ENCODE measurements at regions not wholly inside any gene's neighbourhood (a gene's known extent, or its start where the extent isn't known, plus 50 kb on each side); places are given as distances from the start of the nearest gene placed in this dataset.
A peak's percentile ranks its signal among the peaks of the same experiment; 100 is the strongest.

DNA sequence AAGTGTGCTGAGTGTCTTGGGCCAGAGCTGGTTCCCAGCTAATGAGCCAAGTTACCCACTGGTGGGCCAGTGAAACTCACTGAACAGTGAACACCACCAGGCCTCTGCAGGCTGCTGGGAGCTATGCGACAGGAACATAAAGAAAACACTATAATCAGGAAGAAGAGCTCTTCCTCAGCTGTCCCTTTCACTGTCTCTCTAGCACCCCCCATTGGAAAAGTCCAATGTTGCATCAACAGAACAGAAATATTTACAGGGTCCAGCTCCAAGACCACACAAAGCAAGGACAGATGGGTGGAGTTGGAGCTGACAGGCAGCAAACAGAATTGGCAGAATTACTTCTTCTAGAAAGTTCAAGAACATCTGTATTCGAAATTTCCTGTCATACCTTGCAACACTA, 903.6 kb upstream of the TMEM132C start:
- Histone ChIP-seq H3K4me2 (no peak overlapping the region), H3K27ac (no peak overlapping the region), H3K4me3 (no peak overlapping the region), H4K20me1 (no peaks in the 10 kb centered on the region), H3K9ac (no peak overlapping the region), H3K27me3 (no peaks in the 10 kb centered on the region), H3K36me3 (no peaks in the 10 kb centered on the region), H3K9me3 (no peaks in the 10 kb centered on the region), H3K4me1 (no peaks in the 10 kb centered on the region)
- TF ChIP-seq Cebpa-rat (IDR thresholded peaks at IDR 0.05) = no peak

- Histone ChIP-seq H3K9ac (no peak overlapping the region), H3K27ac (no peak overlapping the region), H3K27me3 (no peaks in the 10 kb centered on the region), H3K4me1 (no peaks in the 10 kb centered on the region), H3K4me3 (no peak overlapping the region), H3K4me2 (no peak overlapping the region), H4K20me1 (no peaks in the 10 kb centered on the region), H3K9me3 (no peaks in the 10 kb centered on the region), H3K36me3 (no peaks in the 10 kb centered on the region)
- no peak for TF ChIP-seq Cebpa-rat (IDR thresholded peaks at IDR 0.05)
These were observed 893.4 kb upstream of the TMEM132C start for GRCh38 chr12:127373559-127373958.

DNA sequence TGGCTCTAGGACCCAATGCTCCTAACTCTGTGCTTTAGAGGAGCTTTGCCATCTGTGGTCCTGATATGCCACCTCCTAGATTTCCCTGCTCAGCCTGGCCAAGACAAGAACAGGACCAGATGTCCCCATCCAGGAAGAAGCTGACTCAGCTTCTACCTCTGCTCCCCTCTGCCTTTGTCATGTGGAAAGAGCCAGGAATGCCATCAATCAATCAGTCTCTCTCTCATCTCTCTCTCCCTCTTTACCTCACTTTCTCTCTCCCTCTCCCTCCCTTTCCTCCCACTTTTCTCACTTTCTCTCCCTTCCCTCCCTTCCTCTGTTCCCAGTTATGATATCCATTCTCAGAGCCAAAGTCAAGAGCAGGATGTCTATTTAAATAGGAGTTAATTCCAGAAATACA, 892.5 kb upstream of the TMEM132C start:
- TF ChIP-seq Cebpa-rat (IDR thresholded peaks at IDR 0.05) = no peak
- no peak overlapping the region for H3K4me2 ChIP-seq
- H3K4me3 ChIP-seq = no peak overlapping the region

GRCh38 chr12:127381043-127381668, 885.8 kb upstream of the TMEM132C start:
- Histone ChIP-seq H3K9ac (no peak overlapping the region), H3K4me3 (peak overlapping the region; percentile 48), H3K4me1 (peaks cover 22% of the 10 kb centered on the region), H3K9me3 (no peaks in the 10 kb centered on the region), H3K27me3 (no peaks in the 10 kb centered on the region), H4K20me1 (no peaks in the 10 kb centered on the region), H3K4me2 (peak overlapping the region; percentile 84), H3K36me3 (no peaks in the 10 kb centered on the region), H3K27ac (no peak overlapping the region)
- no peak for TF ChIP-seq Cebpa-rat (IDR thresholded peaks at IDR 0.05)

More for the DNA sequence above, 892.5 kb upstream of the TMEM132C start:
- no peak overlapping the region for H3K9ac ChIP-seq
- H3K4me1 ChIP-seq = no peaks in the 10 kb centered on the region
- no peaks in the 10 kb centered on the region for H3K9me3 ChIP-seq
- no peaks in the 10 kb centered on the region for H4K20me1 ChIP-seq
- no peak overlapping the region for H3K27ac ChIP-seq
- H3K27me3 ChIP-seq = no peaks in the 10 kb centered on the region
- H3K36me3 ChIP-seq = no peaks in the 10 kb centered on the region

- Histone ChIP-seq H3K9me3 (no peaks in the 10 kb centered on the region), H3K27me3 (no peaks in the 10 kb centered on the region), H3K36me3 (no peaks in the 10 kb centered on the region), H3K9ac (no peak overlapping the region), H3K27ac (no peak overlapping the region), H3K4me2 (no peak overlapping the region), H3K4me3 (no peak overlapping the region), H4K20me1 (no peaks in the 10 kb centered on the region), H3K4me1 (peaks cover 22% of the 10 kb centered on the region)
- no peak for TF ChIP-seq Cebpa-rat (IDR thresholded peaks at IDR 0.05)
These were observed 885.3 kb upstream of the TMEM132C start for GRCh38 chr12:127381681-127382080.

- Histone ChIP-seq H3K4me3 (no peak overlapping the region), H3K4me2 (peak overlapping the region; percentile 45), H3K27ac (no peak overlapping the region), H3K9ac (no peak overlapping the region), H3K27me3 (no peaks in the 10 kb centered on the region), H3K36me3 (no peaks in the 10 kb centered on the region), H4K20me1 (no peaks in the 10 kb centered on the region), H3K4me1 (peaks cover 22% of the 10 kb centered on the region), H3K9me3 (no peaks in the 10 kb centered on the region)
- TF ChIP-seq Cebpa-rat (IDR thresholded peaks at IDR 0.05) = no peak
These were observed 883.7 kb upstream of the TMEM132C start for GRCh38 chr12:127383281-127383680.

DNA sequence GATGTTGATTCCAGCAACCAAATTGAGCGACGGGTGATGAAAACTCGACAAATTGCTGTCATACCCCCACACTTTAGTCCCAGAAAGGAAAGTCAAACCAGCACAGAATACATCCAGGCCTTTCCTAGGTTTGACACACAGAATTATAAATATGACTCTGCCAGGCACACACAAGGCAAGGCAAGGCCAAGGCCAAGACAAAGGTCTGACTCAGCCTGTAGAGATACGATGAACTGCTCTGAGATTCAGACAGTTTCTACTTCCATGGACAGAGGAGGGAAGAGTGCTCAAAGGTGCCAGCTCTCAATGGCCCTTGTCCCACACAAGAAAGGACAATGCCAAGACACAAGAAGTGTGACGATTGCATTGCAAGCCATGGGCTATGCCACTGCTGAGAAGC, 880.2 kb upstream of the TMEM132C start:
- H3K4me1 ChIP-seq = peaks cover 15% of the 10 kb centered on the region
- H3K9me3 ChIP-seq = no peaks in the 10 kb centered on the region
- H3K27ac ChIP-seq = no peak overlapping the region
- no peaks in the 10 kb centered on the region for H3K36me3 ChIP-seq
- no peak overlapping the region for H3K9ac ChIP-seq
- H3K4me3 ChIP-seq = no peak overlapping the region
- no peaks in the 10 kb centered on the region for H3K27me3 ChIP-seq
- no peak for TF ChIP-seq Cebpa-rat (IDR thresholded peaks at IDR 0.05)
- no peaks in the 10 kb centered on the region for H4K20me1 ChIP-seq
- H3K4me2 ChIP-seq = no peak overlapping the region

GRCh38 chr12:127388985-127389384, 878.0 kb upstream of the TMEM132C start:
- no peak for TF ChIP-seq Cebpa-rat (IDR thresholded peaks at IDR 0.05)
- no peaks in the 10 kb centered on the region for H3K36me3 ChIP-seq
- no peaks in the 10 kb centered on the region for H3K9me3 ChIP-seq
- H3K9ac ChIP-seq = no peak overlapping the region
- H3K27me3 ChIP-seq = no peaks in the 10 kb centered on the region
- no peak overlapping the region for H3K27ac ChIP-seq
- no peak overlapping the region for H3K4me2 ChIP-seq
- peaks cover 1% of the 10 kb centered on the region for H3K4me1 ChIP-seq
- no peaks in the 10 kb centered on the region for H4K20me1 ChIP-seq
- H3K4me3 ChIP-seq = no peak overlapping the region

DNA sequence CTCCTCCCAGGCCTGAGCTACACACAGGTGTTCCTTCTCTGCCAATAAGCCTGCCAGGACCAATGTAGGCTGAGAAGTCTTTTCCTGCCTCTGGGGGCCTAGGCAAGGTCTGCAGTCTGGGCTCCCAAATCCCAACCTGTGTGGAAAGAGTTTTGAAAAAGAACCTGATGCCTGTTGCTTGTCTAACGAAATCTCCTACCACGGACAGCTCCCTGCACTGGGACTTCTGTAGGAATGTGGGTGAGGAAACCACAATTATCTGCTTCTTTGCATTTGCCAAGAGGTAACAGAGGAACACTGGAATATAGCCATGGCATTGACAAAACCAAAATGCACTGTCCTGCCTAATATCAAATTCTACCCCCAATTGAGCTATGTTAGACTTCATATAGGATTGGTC, 877.0 kb upstream of the TMEM132C start:
- Histone ChIP-seq H3K4me3 (no peak overlapping the region), H4K20me1 (no peaks in the 10 kb centered on the region), H3K4me2 (no peak overlapping the region), H3K4me1 (no peaks in the 10 kb centered on the region), H3K27me3 (no peaks in the 10 kb centered on the region), H3K9ac (no peak overlapping the region), H3K36me3 (no peaks in the 10 kb centered on the region), H3K27ac (no peak overlapping the region), H3K9me3 (no peaks in the 10 kb centered on the region)
- no peak for TF ChIP-seq Cebpa-rat (IDR thresholded peaks at IDR 0.05)

- Histone ChIP-seq H3K36me3 (no peaks in the 10 kb centered on the region), H3K4me1 (no peaks in the 10 kb centered on the region), H3K9ac (no peak overlapping the region), H3K4me2 (no peak overlapping the region), H3K27ac (no peak overlapping the region), H3K9me3 (no peaks in the 10 kb centered on the region), H3K27me3 (no peaks in the 10 kb centered on the region), H3K4me3 (no peak overlapping the region), H4K20me1 (no peaks in the 10 kb centered on the region)
- TF ChIP-seq Cebpa-rat (IDR thresholded peaks at IDR 0.05) = no peak
These were observed 873.5 kb upstream of the TMEM132C start for GRCh38 chr12:127393465-127393864.

DNA sequence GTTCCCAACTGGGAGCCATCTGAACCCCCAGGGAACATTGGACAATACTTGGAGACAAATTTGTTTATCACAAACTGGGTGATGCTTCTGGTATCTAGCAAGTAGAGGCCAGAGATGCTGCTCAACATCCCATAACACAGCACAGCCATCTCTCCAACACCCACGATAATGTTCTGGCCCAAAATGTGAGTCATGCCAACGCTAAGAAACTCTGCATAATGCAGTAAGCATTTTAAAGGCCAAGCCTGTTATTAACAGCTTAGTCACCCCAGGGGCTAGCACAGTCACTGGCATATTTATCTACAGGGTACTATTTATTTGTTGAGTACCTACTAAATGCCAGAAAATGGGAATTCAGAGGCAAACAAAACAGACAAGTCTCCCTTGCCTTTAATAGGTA, 873.1 kb upstream of the TMEM132C start:
- H3K4me1 ChIP-seq = no peaks in the 10 kb centered on the region
- H3K27ac ChIP-seq = no peak overlapping the region
- H3K27me3 ChIP-seq = no peaks in the 10 kb centered on the region
- no peaks in the 10 kb centered on the region for H3K9me3 ChIP-seq
- no peak for TF ChIP-seq Cebpa-rat (IDR thresholded peaks at IDR 0.05)
- no peak overlapping the region for H3K4me2 ChIP-seq
- H4K20me1 ChIP-seq = no peaks in the 10 kb centered on the region
- H3K36me3 ChIP-seq = no peaks in the 10 kb centered on the region
- H3K9ac ChIP-seq = no peak overlapping the region
- no peak overlapping the region for H3K4me3 ChIP-seq
